GM12878 (cell line): ENCODE measurements at regions not wholly inside any gene's neighbourhood (a gene's known extent, or its start where the extent isn't known, plus 50 kb on each side); places are given as distances from the start of the nearest gene placed in this dataset.

ENCODE experiments used
- ATAC-seq: fragments of 200-7000 bp; cut with Tn5 transposase; 3 replicates; pipeline ENCODE4 v1.9.1; 2020; ENCODE audit warnings: mild to moderate bottlenecking, moderate library complexity
- BruUV-seq: library from RNA; stranded (reverse); fragments of 400-500 nt; replicated peaks from 2 replicates; lab custom pipeline; 2021; lab: Mats Ljungman, UMichigan
- CTCF ChIA-PET: fragments of 300-600 bp; sonication (Branson Sonifier 250); formaldehyde crosslinking; extraction: SDS; loops from one replicate; lab custom pipeline; 2021; ENCODE audit warnings: inconsistent platforms; lab: Yijun Ruan, JAX
- POLR2A ChIA-PET: fragments of 350-600 bp; formaldehyde crosslinking; extraction: SDS; loops from one replicate; lab custom pipeline; 2021; ENCODE audit warnings: inconsistent platforms; lab: Charles Lee
- RAD21 ChIA-PET: fragments of 300-600 bp; sonication (Branson Sonifier 250); formaldehyde crosslinking; loops from one replicate; lab custom pipeline; 2023; ENCODE audit warnings: antibody characterized with exemption; ENCODE audit not compliant: unreplicated experiment; lab: Charles Lee
- SMC1A ChIA-PET: fragments of 300-600 bp; sonication (Branson Sonifier 250); formaldehyde crosslinking; loops from one replicate; lab custom pipeline; 2023; ENCODE audit not compliant: unreplicated experiment, uncharacterized antibody; lab: Charles Lee
- DNase-seq: peaks from one replicate; pipeline ENCODE4 v3.0.0-alpha.2; 2011; ENCODE audit warnings: low read depth, low spot score
- FAIRE-seq: peaks from 3 replicates; lab custom pipeline; 2011; peaks lifted over from hg19 to GRCh38; lab: Jason Lieb, UNC
- H2AFZ ChIP-seq: 2 replicates; pipeline ENCODE4 v1.6.0; 2011; ENCODE audit warnings: low read depth, low read length, control low read depth; ENCODE audit not compliant: control insufficient read depth
- H3K27ac ChIP-seq: 2 replicates; pipeline ENCODE4 v1.5.1; 2011; ENCODE audit warnings: control low read depth; ENCODE audit not compliant: control insufficient read depth, insufficient read depth
- H3K27me3 ChIP-seq, 2 experiments: replicated peaks in 1 of 2; 2 replicates each; pipeline versions ENCODE4 v1.6.0 to v1.6.1; 2011; ENCODE audit warnings: low read length in 1 of 2; ENCODE audit not compliant: control insufficient read depth in 2 of 2, insufficient read depth in 2 of 2
- H3K36me3 ChIP-seq, 2 experiments: 2 replicates each; pipeline ENCODE4 v1.5.1; 2011; ENCODE audit warnings: low read length in 1 of 2; ENCODE audit not compliant: control insufficient read depth in 2 of 2, insufficient read depth in 2 of 2
- H3K4me1 ChIP-seq: 2 replicates; pipeline ENCODE4 v1.6.1; 2011; ENCODE audit warnings: mild to moderate bottlenecking, low read length, moderate library complexity, mixed read lengths; ENCODE audit not compliant: control insufficient read depth, insufficient read depth
- H3K4me2 ChIP-seq: 2 replicates; pipeline ENCODE4 v1.6.0; 2011; ENCODE audit warnings: control low read depth; ENCODE audit not compliant: control insufficient read depth, insufficient read depth
- H3K4me3 ChIP-seq: fragments of 200-600 bp; sonication (generic); 2 replicates; pipeline ENCODE4 v1.5.1; 2016
- H3K79me2 ChIP-seq: 2 replicates; pipeline ENCODE4 v1.6.0; 2011; ENCODE audit warnings: low read length; ENCODE audit not compliant: control insufficient read depth, insufficient read depth
- H3K9ac ChIP-seq: 2 replicates; pipeline ENCODE4 v1.8.0; 2011; ENCODE audit warnings: low read length, control low read depth, mixed read lengths; ENCODE audit not compliant: control insufficient read depth, insufficient read depth
- H3K9me3 ChIP-seq: replicated peaks from 3 replicates; pipeline ENCODE4 v1.5.1; 2011; ENCODE audit warnings: mild to moderate bottlenecking, low read length; ENCODE audit not compliant: control insufficient read depth, insufficient read depth
- H4K20me1 ChIP-seq: 2 replicates; pipeline ENCODE4 v1.6.0; 2011; ENCODE audit not compliant: control insufficient read depth, insufficient read depth
- BHLHE40 ChIP-seq, 2 experiments: fragments of 450-650 bp in 1 of 2; IDR thresholded peaks; 2 replicates each; pipeline ENCODE4 v1.6.1; 2011 to 2017; ENCODE audit warnings: low read depth in 2 of 2, borderline replicate concordance in 1 of 2, improper control_type of control experiment in 1 of 2, low read length in 1 of 2, mild to moderate bottlenecking in 1 of 2
- CHD1 ChIP-seq: IDR thresholded peaks from 2 replicates; pipeline ENCODE4 v1.6.1; 2012; ENCODE audit warnings: low read depth, low read length, improper control_type of control experiment
- HDGF ChIP-seq: fragments of 450-650 bp; IDR thresholded peaks from 2 replicates; pipeline ENCODE4 v1.6.1; 2016; ENCODE audit warnings: antibody characterized with exemption
- IRF5 ChIP-seq: fragments of 450-650 bp; IDR thresholded peaks from 2 replicates; pipeline ENCODE4 v1.6.1; 2017; ENCODE audit warnings: borderline replicate concordance
- JUNB ChIP-seq: IDR thresholded peaks from 2 replicates; pipeline ENCODE4 v1.6.1; 2016; ENCODE audit warnings: antibody characterized with exemption, mild to moderate bottlenecking
- MLLT1 ChIP-seq: fragments of 450-650 bp; IDR thresholded peaks from 2 replicates; pipeline ENCODE4 v1.6.1; 2016; ENCODE audit warnings: mild to moderate bottlenecking
- SREBF1 ChIP-seq: IDR thresholded peaks from 2 replicates; pipeline ENCODE4 v1.6.1; 2012; ENCODE audit warnings: mild to moderate bottlenecking, low read length
- SRF ChIP-seq, 2 experiments: IDR thresholded peaks; 2 replicates each; pipeline ENCODE4 v1.6.1; 2011; ENCODE audit warnings: low read depth in 2 of 2, low read length in 2 of 2, mild to moderate bottlenecking in 1 of 2, moderate library complexity in 1 of 2
- WRNIP1 ChIP-seq: IDR thresholded peaks from 2 replicates; pipeline ENCODE4 v1.6.1; 2011; ENCODE audit warnings: low read depth, low read length, improper control_type of control experiment, borderline replicate concordance
- WGBS: methylation state at CpG from one replicate; pipeline ENCODE4 v1.1.6; 2016; ENCODE audit warnings: low lambda C conversion rate; ENCODE audit not compliant: insufficient replicate concordance, insufficient coverage; ENCODE audit errors: missing lambda C conversion rate; 5-methylcytosine and 5-hydroxymethylcytosine counted together
- in situ Hi-C: fragments of 300-500 bp; cut with MboI; formaldehyde crosslinking; loops from 9 replicates; pipeline ENCODE4 v1.14.3; 2018; ENCODE audit warnings: mixed read lengths
- intact Hi-C: fragments of 100-400 bp; cut with micrococcal nuclease; formaldehyde crosslinking; loops from one replicate; pipeline ENCODE4 v1.14.2; 2022; ENCODE audit not compliant: unreplicated experiment
- TF ChIP-seq, protein P1 (sequence below), 3 experiments: IDR thresholded peaks in 2 of 3; conservative IDR thresholded peaks in 1 of 3; 2 replicates each; pipeline ENCODE4 v1.5.1; 2011; ENCODE audit warnings: low read depth in 3 of 3, low read length in 3 of 3, mild to moderate bottlenecking in 3 of 3, control low read depth in 2 of 3, moderate library complexity in 2 of 3, inconsistent platforms in 1 of 3, mixed read lengths in 1 of 3; ENCODE audit not compliant: control insufficient read depth in 2 of 3, insufficient read depth in 1 of 3; ENCODE audit errors: extremely low read depth in 1 of 3
- TF ChIP-seq, protein P2 (sequence below): fragments of 450-650 bp; IDR thresholded peaks from 2 replicates; pipeline ENCODE4 v1.6.1; 2018; ENCODE audit warnings: borderline replicate concordance, mild to moderate bottlenecking; ENCODE audit not compliant: partially characterized antibody

- DNase-seq (no peak), FAIRE-seq (no peak), ATAC-seq (no peak)
- Histone ChIP-seq H3K4me1 (no peaks in the 10 kb centered on the region), H3K79me2 (no peaks in the 10 kb centered on the region), H4K20me1 (no peaks in the 10 kb centered on the region), H3K36me3 (no peaks in the 10 kb centered on the region), H3K4me3 (no peak overlapping the region), H3K9ac (no peak overlapping the region), H3K4me2 (no peak overlapping the region), H3K9me3 (no peaks in the 10 kb centered on the region), H2AFZ (no peak overlapping the region), H3K27me3 (peaks cover 2 to 5% of the 10 kb centered on the region in 2 experiments; a peak in 3 of 4 replicates), H3K27ac (no peak overlapping the region)
- ChIA-PET SMC1A (no interaction called here), CTCF (no interaction called here), POLR2A (interaction anchor here (0.6 kb wide), 1 partner anchor 1033 kb away, joined by 4 read pairs; no protein-coding TSS in a partner anchor), RAD21 (no interaction called here)
- no TSS peak for BruUV-seq
- in situ Hi-C loops (no loop called here), intact Hi-C loops (no loop called here)
- WGBS, result 39% methylated on average over 10 of the region's 10 CpGs
- TF ChIP-seq, protein P1, sequence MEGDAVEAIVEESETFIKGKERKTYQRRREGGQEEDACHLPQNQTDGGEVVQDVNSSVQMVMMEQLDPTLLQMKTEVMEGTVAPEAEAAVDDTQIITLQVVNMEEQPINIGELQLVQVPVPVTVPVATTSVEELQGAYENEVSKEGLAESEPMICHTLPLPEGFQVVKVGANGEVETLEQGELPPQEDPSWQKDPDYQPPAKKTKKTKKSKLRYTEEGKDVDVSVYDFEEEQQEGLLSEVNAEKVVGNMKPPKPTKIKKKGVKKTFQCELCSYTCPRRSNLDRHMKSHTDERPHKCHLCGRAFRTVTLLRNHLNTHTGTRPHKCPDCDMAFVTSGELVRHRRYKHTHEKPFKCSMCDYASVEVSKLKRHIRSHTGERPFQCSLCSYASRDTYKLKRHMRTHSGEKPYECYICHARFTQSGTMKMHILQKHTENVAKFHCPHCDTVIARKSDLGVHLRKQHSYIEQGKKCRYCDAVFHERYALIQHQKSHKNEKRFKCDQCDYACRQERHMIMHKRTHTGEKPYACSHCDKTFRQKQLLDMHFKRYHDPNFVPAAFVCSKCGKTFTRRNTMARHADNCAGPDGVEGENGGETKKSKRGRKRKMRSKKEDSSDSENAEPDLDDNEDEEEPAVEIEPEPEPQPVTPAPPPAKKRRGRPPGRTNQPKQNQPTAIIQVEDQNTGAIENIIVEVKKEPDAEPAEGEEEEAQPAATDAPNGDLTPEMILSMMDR (IDR thresholded peaks at IDR 0.05 in 2 of 3, conservative IDR thresholded peaks at IDR 0.05 in 1 of 3; ENCODE audit: control insufficient read depth in 2 of 3, extremely low read depth in 1 of 3, insufficient read depth in 1 of 3, low read depth in 3 of 3, low read length in 3 of 3), result no peak
- TF ChIP-seq SREBF1 (no peak), HDGF (no peak), CHD1 (no peak), SRF (IDR thresholded peaks at IDR 0.05; ENCODE audit: low read depth in 2 of 2, low read length in 2 of 2) (no peak), WRNIP1 (no peak), BHLHE40 (IDR thresholded peaks at IDR 0.05; ENCODE audit: borderline replicate concordance in 1 of 2, low read depth in 2 of 2, low read length in 1 of 2) (no peak), MLLT1 (no peak), JUNB (no peak), IRF5 (no peak)
- TF ChIP-seq, protein P2, sequence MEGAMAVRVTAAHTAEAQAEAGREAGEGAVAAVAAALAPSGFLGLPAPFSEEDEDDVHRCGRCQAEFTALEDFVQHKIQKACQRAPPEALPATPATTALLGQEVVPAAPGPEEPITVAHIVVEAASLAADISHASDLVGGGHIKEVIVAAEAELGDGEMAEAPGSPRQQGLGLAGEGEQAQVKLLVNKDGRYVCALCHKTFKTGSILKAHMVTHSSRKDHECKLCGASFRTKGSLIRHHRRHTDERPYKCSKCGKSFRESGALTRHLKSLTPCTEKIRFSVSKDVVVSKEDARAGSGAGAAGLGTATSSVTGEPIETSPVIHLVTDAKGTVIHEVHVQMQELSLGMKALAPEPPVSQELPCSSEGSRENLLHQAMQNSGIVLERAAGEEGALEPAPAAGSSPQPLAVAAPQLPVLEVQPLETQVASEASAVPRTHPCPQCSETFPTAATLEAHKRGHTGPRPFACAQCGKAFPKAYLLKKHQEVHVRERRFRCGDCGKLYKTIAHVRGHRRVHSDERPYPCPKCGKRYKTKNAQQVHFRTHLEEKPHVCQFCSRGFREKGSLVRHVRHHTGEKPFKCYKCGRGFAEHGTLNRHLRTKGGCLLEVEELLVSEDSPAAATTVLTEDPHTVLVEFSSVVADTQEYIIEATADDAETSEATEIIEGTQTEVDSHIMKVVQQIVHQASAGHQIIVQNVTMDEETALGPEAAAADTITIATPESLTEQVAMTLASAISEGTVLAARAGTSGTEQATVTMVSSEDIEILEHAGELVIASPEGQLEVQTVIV, result no peak
Observed at GRCh38 chr7:25753837-25754236, 398.2 kb upstream of the NFE2L3 start.
